Smooth muscle cell (in vitro differentiated cells): ENCODE measurements at regions not wholly inside any gene's neighbourhood (a gene's known extent, or its start where the extent isn't known, plus 50 kb on each side); places are given as distances from the start of the nearest gene placed in this dataset.

ENCODE experiments used
- DNase-seq: peaks from one replicate; lab custom pipeline; 2025; ENCODE audit not compliant: unreplicated experiment; lab: John Stamatoyannopoulos, UW
- H2AFZ ChIP-seq: fragments of 200-600 bp; sonication (generic); 2 replicates; pipeline ENCODE4 v1.6.0; 2016; ENCODE audit warnings: antibody characterized with exemption, low read depth, mild to moderate bottlenecking
- H3F3A ChIP-seq: fragments of 200-600 bp; sonication (generic); 2 replicates; pipeline ENCODE4 v1.6.0; 2017; ENCODE audit warnings: antibody characterized with exemption, low read depth
- H3K27ac ChIP-seq: fragments of 200-600 bp; sonication (generic); 2 replicates; pipeline ENCODE4 v1.5.1; 2016; ENCODE audit warnings: low read depth, mild to moderate bottlenecking
- H3K27me3 ChIP-seq: fragments of 200-600 bp; sonication (generic); 2 replicates; pipeline ENCODE4 v1.6.1; 2016; ENCODE audit warnings: low read depth, mild to moderate bottlenecking
- H3K36me3 ChIP-seq: fragments of 200-600 bp; sonication (generic); 2 replicates; pipeline ENCODE4 v1.5.1; 2016; ENCODE audit warnings: low read depth
- H3K4me1 ChIP-seq: fragments of 200-600 bp; sonication (generic); 2 replicates; pipeline ENCODE4 v1.5.1; 2016; ENCODE audit warnings: low read depth
- H3K4me2 ChIP-seq: fragments of 200-600 bp; sonication (generic); 2 replicates; pipeline ENCODE4 v1.6.0; 2016; ENCODE audit warnings: mild to moderate bottlenecking
- H3K4me3 ChIP-seq: fragments of 200-600 bp; sonication (generic); 2 replicates; pipeline ENCODE4 v1.5.1; 2016; ENCODE audit warnings: mild to moderate bottlenecking
- H3K79me2 ChIP-seq: fragments of 200-600 bp; sonication (generic); 2 replicates; pipeline ENCODE4 v1.6.0; 2016; ENCODE audit warnings: low read depth, mild to moderate bottlenecking
- H3K9ac ChIP-seq: fragments of 200-600 bp; sonication (generic); 2 replicates; pipeline ENCODE4 v1.6.0; 2016; ENCODE audit warnings: low read depth
- H3K9me3 ChIP-seq: fragments of 200-600 bp; sonication (generic); replicated peaks from 2 replicates; pipeline ENCODE4 v1.5.1; 2016; ENCODE audit warnings: low read depth
- H4K20me1 ChIP-seq: fragments of 200-600 bp; sonication (generic); 2 replicates; pipeline ENCODE4 v1.6.0; 2016; ENCODE audit warnings: low read depth
- CTCF ChIP-seq: fragments of 200-600 bp; sonication (generic); IDR thresholded peaks from 2 replicates; pipeline ENCODE4 v1.5.1; 2017; ENCODE audit warnings: borderline replicate concordance, mild to moderate bottlenecking, antibody characterized with exemption; ENCODE audit not compliant: insufficient read depth, poor library complexity, severe bottlenecking
- WGBS: methylation state at CpG from one replicate; pipeline ENCODE4 v1.1.7; 2016; ENCODE audit warnings: low lambda C conversion rate; 5-methylcytosine and 5-hydroxymethylcytosine counted together

DNA sequence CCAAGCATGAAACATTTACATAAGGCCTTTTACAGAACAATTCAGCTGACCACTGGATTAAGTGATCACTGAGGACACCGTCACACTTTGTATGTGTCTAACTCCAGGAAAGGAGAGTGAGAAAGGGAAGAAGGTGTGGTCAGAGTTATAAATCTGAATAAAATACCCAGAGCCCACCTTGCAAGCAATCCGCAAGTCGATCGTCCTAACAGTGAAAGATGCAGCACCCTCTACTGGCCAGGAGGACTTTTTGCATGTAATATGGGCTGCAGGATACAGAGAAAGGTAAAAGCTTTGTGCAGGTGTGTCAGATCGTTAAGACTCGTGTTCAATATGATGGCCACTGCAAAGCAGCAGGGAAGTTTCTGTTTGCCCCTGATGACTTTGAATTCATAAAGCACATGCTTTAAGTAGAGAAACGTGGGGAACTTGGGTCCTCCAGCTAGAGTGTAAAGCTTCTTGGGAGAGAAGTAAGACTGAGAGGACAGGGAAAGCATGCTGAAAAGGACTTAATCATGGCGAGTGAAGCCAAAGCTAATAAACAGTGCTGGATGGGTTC lies 68.5 kb upstream of the BMPER start:
- no peak overlapping the region for H2AFZ ChIP-seq
- H3K4me3 ChIP-seq, result no peak overlapping the region
- no peaks in the 10 kb centered on the region for H4K20me1 ChIP-seq
- 74% methylated on average over 8 of the region's 8 CpGs for WGBS
- no peaks in the 10 kb centered on the region for H3K79me2 ChIP-seq
- peak; percentile 47 for TF ChIP-seq CTCF
- peak overlapping the region; percentile 56 for H3K4me2 ChIP-seq
- peaks cover 27% of the 10 kb centered on the region for H3K27me3 ChIP-seq
- H3K9ac ChIP-seq, result no peak overlapping the region
- H3F3A ChIP-seq, result no peaks in the 10 kb centered on the region
- no peak for DNase-seq
- no peaks in the 10 kb centered on the region for H3K9me3 ChIP-seq
- no peaks in the 10 kb centered on the region for H3K36me3 ChIP-seq
- H3K4me1 ChIP-seq, result no peaks in the 10 kb centered on the region
- no peak overlapping the region for H3K27ac ChIP-seq

- Histone ChIP-seq H3K79me2 (no peaks in the 10 kb centered on the region), H3K9me3 (no peaks in the 10 kb centered on the region), H4K20me1 (no peaks in the 10 kb centered on the region), H3K4me1 (no peaks in the 10 kb centered on the region), H3K4me3 (no peak overlapping the region), H3K4me2 (peak overlapping the region; percentile 56), H3K27me3 (peaks cover 26% of the 10 kb centered on the region), H3K36me3 (no peaks in the 10 kb centered on the region), H3K27ac (no peak overlapping the region), H3K9ac (no peak overlapping the region), H3F3A (no peaks in the 10 kb centered on the region), H2AFZ (no peak overlapping the region)
- 9% methylated on average over 14 of the region's 14 CpGs for WGBS
- TF ChIP-seq CTCF, result no peak
- DNase-seq, result no peak
These were observed 67.9 kb upstream of the BMPER start for GRCh38 chr7:33837356-33837851.

DNA sequence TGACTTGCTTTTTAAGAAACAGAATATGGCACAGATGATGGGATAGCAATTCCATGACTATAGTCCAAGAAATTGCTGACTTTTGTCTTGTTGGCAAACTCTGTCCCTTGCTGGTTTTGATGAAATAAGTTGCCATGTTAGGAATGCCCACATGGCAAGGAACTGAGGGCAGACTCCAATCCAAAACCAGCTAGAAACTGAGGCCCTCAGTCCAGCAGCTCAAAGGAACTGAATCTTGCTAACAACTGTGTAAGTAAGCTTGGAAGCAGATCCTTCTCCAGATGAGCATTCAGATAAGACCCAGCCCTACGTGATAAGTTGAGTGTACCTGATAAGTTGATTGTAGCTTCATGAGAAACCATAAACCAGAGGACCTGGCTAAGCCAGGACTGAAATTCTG lies 64.3 kb upstream of the BMPER start:
- TF ChIP-seq CTCF, result no peak
- Histone ChIP-seq H4K20me1 (no peaks in the 10 kb centered on the region), H3K9me3 (no peaks in the 10 kb centered on the region), H3K4me2 (no peak overlapping the region), H3K27me3 (peaks cover 13% of the 10 kb centered on the region), H2AFZ (no peak overlapping the region), H3K4me3 (no peak overlapping the region), H3K36me3 (no peaks in the 10 kb centered on the region), H3K79me2 (no peaks in the 10 kb centered on the region), H3F3A (no peaks in the 10 kb centered on the region), H3K9ac (no peak overlapping the region), H3K4me1 (no peaks in the 10 kb centered on the region), H3K27ac (no peak overlapping the region)
- DNase-seq, result no peak
- WGBS, result 40% methylated on average over 1 of the region's 1 CpG

DNA sequence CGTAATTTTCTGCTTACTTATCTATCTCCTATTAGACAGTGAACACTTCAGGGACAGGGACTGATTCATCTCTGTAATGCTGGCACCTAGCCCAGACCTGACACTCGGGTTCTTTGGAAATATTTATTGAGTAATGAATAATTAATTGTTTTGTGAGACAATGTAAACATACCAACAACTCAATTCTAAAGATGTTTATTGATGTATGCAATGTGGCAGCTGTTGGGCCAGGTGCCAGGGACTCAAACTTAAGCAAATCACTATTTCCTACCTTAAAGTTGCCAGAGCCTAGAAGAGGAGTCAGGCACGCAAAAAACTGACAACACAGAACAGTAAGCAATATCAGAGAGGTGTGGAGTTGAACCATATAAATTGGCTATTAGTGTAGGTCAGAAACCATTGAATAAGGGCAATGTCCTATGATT lies 63.6 kb upstream of the BMPER start:
- Histone ChIP-seq H3K27me3 (peaks cover 13% of the 10 kb centered on the region), H3K4me1 (no peaks in the 10 kb centered on the region), H4K20me1 (no peaks in the 10 kb centered on the region), H3K9ac (no peak overlapping the region), H3F3A (no peaks in the 10 kb centered on the region), H3K79me2 (no peaks in the 10 kb centered on the region), H3K36me3 (no peaks in the 10 kb centered on the region), H3K27ac (no peak overlapping the region), H3K4me2 (no peak overlapping the region), H3K9me3 (no peaks in the 10 kb centered on the region), H2AFZ (no peak overlapping the region), H3K4me3 (no peak overlapping the region)
- DNase-seq, result no peak
- TF ChIP-seq CTCF, result no peak
- 57% methylated on average over 3 of the region's 3 CpGs for WGBS
